Stimulated activated CD4-positive, alpha-beta T cell treated with anti-CD3 and anti-CD28 coated beads, Interleukin-4, amount 100 ng/mL, for 24 hours (primary cell): ENCODE measurements at regions not wholly inside any gene's neighbourhood (a gene's known extent, or its start where the extent isn't known, plus 50 kb on each side); places are given as distances from the start of the nearest gene placed in this dataset.
"Not testable (repeated sequence)": the region's sequence is repeated elsewhere in the genome, so short reads cannot be mapped to it uniquely, and the experiment has no call there.

Experiments used
- DNase-seq: peaks from one replicate; pipeline ENCODE4 v3.0.0-alpha.2; 2020

- DNase-seq: no peak
Observed at GRCh38 chr3:177646749-177647148, 449.5 kb upstream of the TBL1XR1 start.

DNA sequence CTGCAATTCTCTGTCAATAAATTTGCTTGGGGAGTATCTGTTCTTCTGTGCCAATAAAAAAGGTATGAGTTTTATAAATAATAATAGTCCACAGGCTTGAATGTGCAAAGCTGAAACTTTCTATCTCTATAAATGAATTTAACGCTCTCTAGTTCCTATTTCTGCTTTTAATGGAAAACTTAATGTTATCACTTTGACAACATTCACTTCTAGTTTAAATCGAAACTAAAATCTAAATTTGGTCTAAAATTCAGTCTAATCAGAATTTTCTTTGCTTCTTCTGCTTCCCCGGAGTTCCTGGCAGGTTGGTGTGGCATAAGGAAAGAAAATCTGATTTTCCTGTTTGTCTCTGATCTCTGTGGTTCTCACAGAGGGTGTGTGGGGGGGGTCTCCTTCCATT is 450.1 kb upstream of the TBL1XR1 start:
- no peak for DNase-seq

GRCh38 chr3:177647876-177648275 is 450.6 kb upstream of the TBL1XR1 start:
- no peak for DNase-seq

DNA sequence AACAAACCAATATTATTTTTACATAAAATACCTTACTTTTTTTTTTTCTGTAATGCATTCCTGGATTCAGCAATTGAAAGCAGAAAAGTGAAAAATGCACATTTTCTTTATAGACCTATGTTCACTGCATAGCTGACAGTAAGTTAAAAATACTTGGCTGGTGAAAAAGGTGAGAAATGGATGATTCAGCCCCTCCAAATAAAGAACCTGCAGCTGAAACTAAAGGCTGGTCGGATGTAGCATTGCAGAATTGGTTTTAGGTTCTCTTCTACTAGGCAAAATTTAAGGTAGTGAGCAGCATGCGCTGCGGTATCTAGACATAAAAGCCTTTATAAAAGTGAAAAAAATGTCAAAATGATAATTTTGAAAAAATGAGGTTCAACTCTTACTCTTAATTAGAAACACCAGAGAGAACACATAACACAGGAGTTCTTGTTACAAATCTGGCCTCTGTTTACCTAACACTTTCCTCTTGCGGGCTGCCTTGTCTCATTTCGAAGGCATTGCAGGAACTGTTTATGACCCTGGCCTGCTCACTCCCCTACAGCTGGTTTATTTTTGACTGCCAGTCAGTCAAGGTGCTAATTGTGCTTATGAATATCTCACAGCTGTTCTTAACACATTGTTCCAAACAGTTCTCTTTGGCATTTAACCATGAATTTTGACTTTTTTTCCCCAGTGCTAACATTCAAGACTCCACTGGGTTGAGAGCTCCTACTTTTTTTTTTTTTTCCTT is 455.4 kb upstream of the TBL1XR1 start:
- DNase-seq: no peak

DNA sequence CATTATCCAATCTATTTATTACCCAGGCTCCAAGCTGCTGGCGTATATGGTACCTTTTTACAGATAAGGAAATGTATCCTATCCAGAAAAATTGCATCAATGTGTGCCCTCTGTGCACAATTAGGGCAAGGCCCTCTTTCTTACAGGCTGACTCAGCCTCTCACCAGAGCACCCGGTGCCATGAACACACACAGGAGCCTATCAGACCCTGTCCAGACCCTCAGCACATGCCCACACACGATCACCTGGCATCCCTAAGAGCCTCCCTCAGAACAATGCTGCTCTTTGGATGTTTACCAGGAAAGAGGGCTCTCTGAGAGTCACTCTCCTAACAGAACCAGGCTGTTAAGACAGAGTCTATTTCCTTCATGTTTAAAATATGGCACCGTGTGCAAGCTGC is 460.0 kb upstream of the TBL1XR1 start:
- DNase-seq: no peak

DNA sequence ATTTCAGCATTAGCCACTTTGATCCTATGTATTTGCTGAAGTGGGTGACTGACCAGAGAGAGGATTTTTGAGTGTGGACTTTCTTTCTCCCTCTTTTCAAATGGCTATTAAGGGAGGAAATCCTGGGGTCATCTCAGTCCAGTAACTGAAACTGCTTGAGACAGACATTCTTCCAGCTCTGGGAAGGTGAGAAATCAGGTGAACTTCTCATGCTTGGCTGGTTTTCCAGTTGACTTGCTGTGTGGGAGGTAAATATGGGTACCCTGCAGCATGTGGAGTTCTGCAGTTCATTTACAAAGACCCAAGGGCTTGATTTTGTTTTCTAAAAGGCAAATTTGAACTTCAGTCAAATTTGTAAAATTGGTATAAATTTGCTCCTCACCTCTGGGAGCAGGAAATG is 461.1 kb upstream of the TBL1XR1 start:
- DNase-seq: no peak

DNA sequence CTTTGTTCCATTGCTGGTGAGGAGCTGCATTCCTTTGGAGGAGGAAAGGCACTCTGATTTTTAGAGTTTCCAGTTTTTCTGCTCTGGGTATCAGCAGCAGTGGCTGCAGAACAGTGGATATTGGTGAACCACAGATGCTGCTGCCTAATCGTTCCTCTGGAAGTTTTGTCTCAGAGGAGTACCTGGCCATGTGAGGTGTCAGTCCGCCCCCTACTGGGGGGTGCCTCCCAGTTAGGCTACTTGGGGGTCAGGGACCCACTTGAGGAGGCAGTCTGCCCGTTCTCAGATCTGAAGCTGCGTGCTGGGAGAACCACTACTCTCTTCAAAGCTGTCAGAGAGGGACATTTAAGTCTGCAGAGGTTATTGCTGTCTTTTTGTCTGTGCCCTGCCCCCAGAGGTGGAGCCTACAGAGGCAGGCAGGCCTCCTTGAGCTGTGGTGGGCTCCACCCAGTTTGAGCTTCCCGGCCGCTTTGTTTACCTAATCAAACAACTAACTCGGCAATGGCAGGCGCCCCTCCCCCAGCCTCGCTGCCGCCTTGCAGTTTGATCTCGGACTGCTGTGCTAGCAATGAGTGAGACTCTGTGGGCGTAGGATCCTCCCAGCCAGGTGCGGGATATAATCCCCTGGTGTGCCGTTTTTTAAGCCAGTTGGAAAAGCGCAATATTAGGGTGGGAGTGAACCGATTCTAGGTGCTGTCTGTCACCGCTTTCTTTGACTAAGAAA is 467.3 kb upstream of the TBL1XR1 start:
- DNase-seq: not testable (repeated sequence)

GRCh38 chr3:177665122-177665808 is 468.0 kb upstream of the TBL1XR1 start:
- DNase-seq: no peak

DNA sequence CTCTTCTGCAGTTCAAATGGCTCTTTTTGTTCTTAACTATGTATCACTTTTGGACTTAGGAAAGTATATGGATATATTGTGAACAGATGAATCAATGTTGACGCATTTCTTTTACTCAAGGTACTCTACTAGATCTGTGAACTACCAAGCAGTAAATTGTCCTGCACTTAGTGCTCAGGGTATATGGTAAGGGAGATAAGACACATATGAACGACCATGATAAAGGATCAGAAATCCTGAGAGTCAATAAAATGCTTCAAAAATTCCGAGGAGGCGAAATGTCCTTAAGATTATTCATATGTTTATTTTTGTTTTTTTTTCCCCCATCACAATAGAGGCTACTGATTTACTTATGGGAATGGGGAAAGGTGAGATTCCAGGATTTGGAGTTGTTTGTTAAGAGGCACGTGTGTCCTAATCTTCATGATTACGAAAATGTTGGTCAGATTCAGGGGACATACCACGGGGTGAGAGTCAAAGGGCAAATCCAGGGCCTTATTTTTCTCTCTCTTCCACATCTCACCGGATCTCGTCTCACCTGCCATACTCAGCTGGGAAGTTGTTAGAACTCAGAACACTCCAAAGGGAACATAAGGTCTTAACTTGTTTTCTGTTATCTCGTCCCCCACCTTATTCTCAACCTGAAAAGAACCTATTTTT is 475.1 kb upstream of the TBL1XR1 start:
- no peak for DNase-seq

- DNase-seq: no peak
Observed at GRCh38 chr3:177673112-177673914, 476.0 kb upstream of the TBL1XR1 start.

DNA sequence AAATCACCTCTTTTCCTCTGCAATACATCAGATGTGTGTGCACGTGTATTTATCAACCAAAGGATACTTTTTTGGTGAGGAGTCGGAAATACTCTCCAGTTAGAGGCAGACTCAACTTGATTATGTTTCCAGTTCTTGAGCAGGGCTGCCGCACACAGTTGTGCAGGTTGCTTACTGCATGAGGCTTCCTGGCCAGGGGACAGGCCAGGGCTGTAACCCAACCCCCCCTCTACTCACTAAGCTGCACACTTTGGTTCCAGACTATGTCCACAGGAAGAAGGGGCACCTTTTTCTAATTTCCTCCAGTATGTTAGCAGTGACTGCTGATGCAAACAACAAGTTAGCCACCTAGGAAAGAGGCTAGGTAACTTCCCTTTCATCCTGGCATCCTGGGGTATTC is 476.9 kb upstream of the TBL1XR1 start:
- no peak for DNase-seq

GRCh38 chr3:177676148-177676547 is 478.9 kb upstream of the TBL1XR1 start:
- DNase-seq: no peak

- DNase-seq: no peak
Observed at GRCh38 chr3:177676947-177677587, 479.8 kb upstream of the TBL1XR1 start.

- peak; percentile 27 for DNase-seq
Observed at GRCh38 chr3:177679568-177680471, 482.5 kb upstream of the TBL1XR1 start.

GRCh38 chr3:177680472-177680821 is 483.2 kb upstream of the TBL1XR1 start:
- DNase-seq: no peak

DNA sequence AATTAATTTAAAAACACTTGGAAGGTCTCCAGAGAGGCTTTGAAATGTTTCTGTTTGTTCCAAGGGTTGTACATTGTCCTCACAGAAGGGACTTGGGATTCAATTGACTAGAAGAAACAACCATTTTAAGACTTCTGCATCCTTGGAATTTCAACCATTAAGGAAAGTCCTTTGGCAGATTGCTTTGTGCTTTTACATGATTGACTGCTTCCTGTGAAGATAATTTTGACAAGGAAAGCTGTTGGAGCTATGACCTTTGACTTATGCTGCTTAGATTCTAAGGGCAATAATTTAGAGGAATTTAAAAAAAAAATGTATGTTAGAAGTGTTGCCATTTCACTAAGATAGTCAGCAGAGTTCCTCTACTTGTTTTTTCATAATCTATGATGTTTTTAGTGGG is 483.9 kb upstream of the TBL1XR1 start:
- DNase-seq: no peak

DNA sequence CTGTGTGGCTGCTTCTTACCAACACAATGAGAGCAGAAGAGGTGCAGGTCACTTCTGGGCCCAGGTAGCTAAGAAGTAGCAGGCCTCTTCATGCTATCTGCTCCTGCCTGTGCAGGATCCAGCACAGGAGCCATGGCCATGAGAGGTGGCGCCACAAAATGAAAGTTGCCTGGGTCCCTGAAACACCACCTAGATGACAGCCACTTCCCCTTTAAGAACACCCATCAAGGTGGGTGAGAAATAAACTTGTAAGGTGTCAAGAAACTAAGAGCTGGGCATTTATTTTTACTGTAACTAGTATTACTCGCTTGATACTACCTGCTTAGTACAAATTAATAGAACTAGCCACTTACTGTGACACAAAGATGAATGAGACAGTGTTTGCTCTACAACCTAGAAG is 484.6 kb upstream of the TBL1XR1 start:
- DNase-seq: no peak

DNA sequence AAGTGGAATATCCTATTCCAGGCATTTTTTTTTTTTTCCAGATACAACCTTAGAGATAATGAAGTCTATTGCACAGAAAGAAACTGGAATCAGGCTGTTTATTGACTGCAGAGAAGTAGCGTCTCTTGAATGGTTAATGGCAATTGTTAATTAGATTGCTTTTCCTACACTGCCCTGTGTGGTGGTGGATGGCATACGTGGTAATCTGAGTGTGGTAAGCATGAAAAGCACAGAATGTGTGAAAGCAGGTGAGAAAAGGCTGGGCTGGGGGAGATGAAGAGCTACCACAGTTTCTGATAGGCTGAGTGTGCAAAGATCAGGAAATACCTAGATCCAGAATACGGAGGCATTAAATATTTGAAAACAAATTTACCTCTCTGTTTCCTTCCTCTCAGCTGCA is 486.3 kb upstream of the TBL1XR1 start:
- no peak for DNase-seq

GRCh38 chr3:177686671-177687070 is 489.4 kb upstream of the TBL1XR1 start:
- no peak for DNase-seq

DNA sequence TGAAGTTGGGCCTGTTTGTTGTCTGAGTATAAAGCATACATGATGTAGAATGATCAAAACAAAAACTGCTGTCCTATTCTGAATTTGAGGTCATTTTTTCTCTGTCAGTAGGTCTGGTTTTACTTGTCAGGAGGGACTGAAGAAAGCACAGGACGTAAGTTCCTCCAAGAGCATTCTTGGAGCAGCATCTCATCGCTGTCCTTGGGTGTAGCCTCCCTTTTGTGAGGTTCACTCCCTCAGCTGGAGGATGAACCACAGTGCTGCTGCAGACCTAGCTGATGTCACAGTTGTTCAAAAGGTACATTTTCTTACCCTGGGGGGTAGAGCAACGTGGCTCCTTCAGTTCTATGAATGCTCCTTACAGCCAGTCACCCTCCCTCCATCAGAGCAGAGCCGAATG is 490.0 kb upstream of the TBL1XR1 start:
- DNase-seq: no peak

- DNase-seq: no peak
Observed at GRCh38 chr3:177688152-177688551, 490.9 kb upstream of the TBL1XR1 start.
